Memory B cell (primary cell): ENCODE measurements at regions not wholly inside any gene's neighbourhood (a gene's known extent, or its start where the extent isn't known, plus 50 kb on each side); places are given as distances from the start of the nearest gene placed in this dataset.
"Not testable (repeated sequence)": the region's sequence is repeated elsewhere in the genome, so short reads cannot be mapped to it uniquely, and the experiment has no call there.

Experiments
- ATAC-seq: fragments of 150-1000 bp; cut with Tn5 transposase; 2 replicates; pipeline ENCODE4 v1.10.0; 2021; ENCODE audit warnings: low read depth, mild to moderate bottlenecking, moderate library complexity
- DNase-seq, 2 donors: peaks; one replicate each; pipeline ENCODE4 v3.0.0; 2022; ENCODE audit warnings: low spot score in 2 of 2
- H3K27ac Mint-ChIP-seq: one replicate; pipeline ENCODE4 v1.8.0; 2022; ENCODE audit warnings: mild to moderate bottlenecking, moderate library complexity, mixed read lengths
- H3K27me3 Mint-ChIP-seq: one replicate; pipeline ENCODE4 v1.8.0; 2022; ENCODE audit warnings: mixed read lengths
- H3K36me3 Mint-ChIP-seq: one replicate; pipeline ENCODE4 v1.8.0; 2022; ENCODE audit warnings: mild to moderate bottlenecking, mixed read lengths
- H3K4me1 Mint-ChIP-seq: one replicate; pipeline ENCODE4 v1.8.0; 2022; ENCODE audit warnings: mixed read lengths
- H3K4me3 Mint-ChIP-seq: one replicate; pipeline ENCODE4 v1.8.0; 2022; ENCODE audit warnings: mild to moderate bottlenecking, moderate library complexity, mixed read lengths
- H3K9me3 Mint-ChIP-seq: one replicate; pipeline ENCODE4 v1.8.0; 2022; ENCODE audit warnings: mixed read lengths

DNA sequence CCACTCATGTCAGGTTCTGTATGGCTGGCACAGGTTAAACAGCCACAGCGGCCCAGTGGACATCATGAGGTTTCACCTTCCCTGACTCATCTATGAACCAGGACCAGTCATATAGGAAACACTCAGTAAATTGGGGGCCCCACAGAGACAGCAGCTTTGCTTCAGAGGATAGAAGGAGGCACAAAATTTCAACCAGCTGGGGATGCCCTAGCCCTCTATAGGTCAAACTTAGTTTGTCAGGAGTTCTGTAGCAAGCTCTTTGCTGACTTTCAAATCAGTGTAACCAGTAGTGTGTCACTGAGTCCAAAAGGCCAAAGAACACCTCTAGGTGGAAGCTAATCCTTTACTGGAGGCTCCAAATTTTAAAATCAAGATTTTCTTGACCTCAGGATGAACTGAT lies 4157.8 kb upstream of the TPTE start:
- not testable (repeated sequence) for H3K27ac Mint-ChIP-seq, H3K27me3 Mint-ChIP-seq, H3K4me3 Mint-ChIP-seq, DNase-seq, H3K4me1 Mint-ChIP-seq, H3K36me3 Mint-ChIP-seq, ATAC-seq, H3K9me3 Mint-ChIP-seq

- DNase-seq = peak in 1 of 2 donors; percentile 9
- H3K9me3 Mint-ChIP-seq, ATAC-seq: not testable (repeated sequence)
Observed at GRCh38 chr21:6368824-6369223, 4152.6 kb upstream of the TPTE start.

GRCh38 chr21:6373253-6373652 lies 4148.1 kb upstream of the TPTE start:
- not testable (repeated sequence) for H3K27ac Mint-ChIP-seq, H3K4me3 Mint-ChIP-seq, H3K9me3 Mint-ChIP-seq, ATAC-seq, DNase-seq, H3K36me3 Mint-ChIP-seq, H3K4me1 Mint-ChIP-seq, H3K27me3 Mint-ChIP-seq

More at GRCh38 chr21:6368824-6369223, 4152.6 kb upstream of the TPTE start:
- not testable (repeated sequence) for H3K27me3 Mint-ChIP-seq, H3K36me3 Mint-ChIP-seq, H3K4me3 Mint-ChIP-seq, H3K27ac Mint-ChIP-seq, H3K4me1 Mint-ChIP-seq

- not testable (repeated sequence) for H3K27me3 Mint-ChIP-seq, H3K36me3 Mint-ChIP-seq, H3K4me3 Mint-ChIP-seq, H3K27ac Mint-ChIP-seq, ATAC-seq, H3K9me3 Mint-ChIP-seq, H3K4me1 Mint-ChIP-seq
- peak in 1 of 2 donors; percentile 44 for DNase-seq
Observed at GRCh38 chr21:6374232-6374631, 4147.2 kb upstream of the TPTE start.

GRCh38 chr21:6374926-6375325 lies 4146.5 kb upstream of the TPTE start:
- peak in 1 of 2 donors; percentile 14 for DNase-seq
- not testable (repeated sequence) for H3K36me3 Mint-ChIP-seq, H3K9me3 Mint-ChIP-seq, H3K27me3 Mint-ChIP-seq, H3K27ac Mint-ChIP-seq, H3K4me3 Mint-ChIP-seq, H3K4me1 Mint-ChIP-seq, ATAC-seq

GRCh38 chr21:6375776-6376175 lies 4145.6 kb upstream of the TPTE start:
- peak in 1 of 2 donors; percentile 8 for DNase-seq
- not testable (repeated sequence) for H3K27ac Mint-ChIP-seq, H3K4me3 Mint-ChIP-seq, H3K4me1 Mint-ChIP-seq, H3K9me3 Mint-ChIP-seq, H3K36me3 Mint-ChIP-seq, ATAC-seq, H3K27me3 Mint-ChIP-seq

DNA sequence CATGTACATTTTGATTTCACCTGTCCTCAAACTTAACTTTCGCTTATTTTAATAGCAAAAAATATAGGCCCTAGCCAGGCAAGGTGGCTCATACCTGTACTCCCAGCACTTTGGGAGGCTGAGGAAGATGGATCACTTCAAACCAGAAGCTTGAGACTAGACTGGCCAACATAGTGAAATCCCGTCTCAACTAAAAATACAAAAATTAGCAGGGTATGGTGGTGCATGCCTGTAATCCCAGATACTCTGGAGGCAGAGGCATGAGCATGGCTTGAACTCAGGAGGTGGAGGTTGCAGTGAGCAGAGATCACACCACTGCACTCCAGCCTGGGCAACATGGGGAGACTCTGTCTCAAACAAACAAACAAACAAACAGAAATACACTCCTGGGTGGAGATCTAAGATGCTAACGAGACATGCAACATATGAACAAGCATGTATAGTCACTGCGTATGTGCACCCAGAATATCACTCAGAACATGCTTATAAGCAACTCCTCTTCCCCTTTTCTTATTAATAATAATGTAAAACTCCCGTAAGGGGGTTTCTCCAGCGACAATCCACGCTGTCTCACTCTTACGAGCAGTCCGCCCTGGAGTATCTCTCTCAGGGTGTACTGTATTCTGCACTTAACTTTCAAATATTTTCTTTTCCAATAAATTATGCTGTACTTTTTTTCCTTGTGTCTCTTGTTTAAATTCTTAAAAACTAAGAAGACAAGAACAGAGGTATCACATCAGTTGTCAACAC lies 4144.9 kb upstream of the TPTE start:
- not testable (repeated sequence) for ATAC-seq, H3K36me3 Mint-ChIP-seq, H3K27me3 Mint-ChIP-seq, H3K4me1 Mint-ChIP-seq, H3K4me3 Mint-ChIP-seq, H3K27ac Mint-ChIP-seq, H3K9me3 Mint-ChIP-seq
- DNase-seq = peak in 1 of 2 donors; percentile 8
